GM12872 (cell line): ENCODE measurements at regions not wholly inside any gene's neighbourhood (a gene's known extent, or its start where the extent isn't known, plus 50 kb on each side); places are given as distances from the start of the nearest gene placed in this dataset.

Source experiments
- CTCF ChIP-seq: IDR thresholded peaks from 3 replicates; pipeline ENCODE4 v1.5.1; 2011; ENCODE audit warnings: low read depth, mild to moderate bottlenecking, low read length, moderate library complexity; ENCODE audit not compliant: insufficient read depth

- TF ChIP-seq CTCF: no peak
Observed at GRCh38 chr7:108802650-108803049, 233.0 kb downstream of the DNAJB9 start.

GRCh38 chr7:108805808-108806397, 236.2 kb downstream of the DNAJB9 start:
- TF ChIP-seq CTCF: peak; percentile 47; the same call in 2 of the 3 replicates

GRCh38 chr7:108808549-108809266, 239.0 kb downstream of the DNAJB9 start:
- no peak for TF ChIP-seq CTCF

GRCh38 chr7:108809356-108809755, 239.7 kb downstream of the DNAJB9 start:
- no peak for TF ChIP-seq CTCF

- TF ChIP-seq CTCF: no peak
Observed at GRCh38 chr7:108810756-108811385, 241.2 kb downstream of the DNAJB9 start.

GRCh38 chr7:108813251-108814014, 243.8 kb downstream of the DNAJB9 start:
- 0 out of 3 replicates have a peak, but pooled peaks have one; percentile 17 for TF ChIP-seq CTCF

- TF ChIP-seq CTCF: no peak
Observed at GRCh38 chr7:108815815-108816214, 246.1 kb downstream of the DNAJB9 start.
